ENCODE measurements at regions not wholly inside any gene's neighbourhood (a gene's known extent, or its start where the extent isn't known, plus 50 kb on each side); places are given as distances from the start of the nearest gene placed in this dataset.

DNA sequence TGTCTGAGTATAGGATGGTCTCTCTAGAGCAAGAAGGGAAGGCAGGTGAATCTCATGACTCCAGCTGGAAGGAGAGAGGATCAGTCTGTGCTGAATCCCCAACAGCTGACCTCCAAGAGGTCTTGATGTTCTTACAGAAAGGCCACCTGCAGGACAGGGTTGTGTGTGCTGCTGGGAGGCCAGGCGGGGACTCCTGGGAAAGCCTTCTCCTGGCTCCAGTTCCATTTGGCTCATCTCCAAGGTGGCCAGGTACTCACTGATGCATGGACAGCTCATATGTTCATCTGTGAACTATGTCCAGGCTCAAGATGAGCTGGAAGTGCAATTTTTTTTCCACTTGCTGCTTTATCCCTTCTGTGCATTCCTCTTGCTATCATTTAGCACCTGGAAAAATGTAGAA lies 730.2 kb upstream of the RBFOX1 start:
- 75% methylated on average over 1 of the region's 1 CpG; no CpG with 5 or more reads in 1 of the 2 donors for WGBS, 2 donors
- ATAC-seq (ENCODE audit: low FRiP score in 2 of 2) (no peak), DNase-seq (no peak)
- Histone ChIP-seq H3K9me3 (no peaks in the 10 kb centered on the region), H3K36me3 (no peaks in the 10 kb centered on the region), H3K27ac (no peak overlapping the region), H3K4me1 (no peaks in the 10 kb centered on the region), H3K27me3 (no peaks in the 10 kb centered on the region), H3K4me3 (no peak overlapping the region)
- no peak for TF ChIP-seq POLR2AphosphoS5 (IDR thresholded peaks at IDR 0.05)
- TF ChIP-seq EP300 (IDR thresholded peaks at IDR 0.05), result no peak
- TF ChIP-seq POLR2A (IDR thresholded peaks at IDR 0.05), result no peak
- TF ChIP-seq, protein P1, sequence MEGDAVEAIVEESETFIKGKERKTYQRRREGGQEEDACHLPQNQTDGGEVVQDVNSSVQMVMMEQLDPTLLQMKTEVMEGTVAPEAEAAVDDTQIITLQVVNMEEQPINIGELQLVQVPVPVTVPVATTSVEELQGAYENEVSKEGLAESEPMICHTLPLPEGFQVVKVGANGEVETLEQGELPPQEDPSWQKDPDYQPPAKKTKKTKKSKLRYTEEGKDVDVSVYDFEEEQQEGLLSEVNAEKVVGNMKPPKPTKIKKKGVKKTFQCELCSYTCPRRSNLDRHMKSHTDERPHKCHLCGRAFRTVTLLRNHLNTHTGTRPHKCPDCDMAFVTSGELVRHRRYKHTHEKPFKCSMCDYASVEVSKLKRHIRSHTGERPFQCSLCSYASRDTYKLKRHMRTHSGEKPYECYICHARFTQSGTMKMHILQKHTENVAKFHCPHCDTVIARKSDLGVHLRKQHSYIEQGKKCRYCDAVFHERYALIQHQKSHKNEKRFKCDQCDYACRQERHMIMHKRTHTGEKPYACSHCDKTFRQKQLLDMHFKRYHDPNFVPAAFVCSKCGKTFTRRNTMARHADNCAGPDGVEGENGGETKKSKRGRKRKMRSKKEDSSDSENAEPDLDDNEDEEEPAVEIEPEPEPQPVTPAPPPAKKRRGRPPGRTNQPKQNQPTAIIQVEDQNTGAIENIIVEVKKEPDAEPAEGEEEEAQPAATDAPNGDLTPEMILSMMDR (IDR thresholded peaks at IDR 0.05), result no peak

DNA sequence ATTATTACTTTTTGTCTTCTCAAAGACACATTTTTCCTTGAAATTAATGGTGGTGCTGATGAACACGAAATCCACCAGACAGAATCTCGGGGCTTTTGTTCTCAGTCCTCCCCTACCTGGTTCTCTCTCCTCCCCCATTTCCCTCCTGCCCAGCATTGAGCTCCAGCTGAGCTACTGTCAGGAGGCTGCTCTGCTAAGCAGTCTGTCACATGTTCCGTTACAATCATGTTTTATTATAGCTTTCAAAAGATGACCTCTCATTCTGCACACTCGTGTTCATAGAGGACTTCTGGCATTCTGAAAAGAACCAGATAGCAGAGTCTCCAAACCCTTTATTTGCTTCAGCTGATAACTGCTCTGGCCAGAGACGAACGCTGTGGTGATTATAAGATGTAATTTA lies 732.5 kb upstream of the RBFOX1 start:
- no peaks in the 10 kb centered on the region for H3K36me3 ChIP-seq
- TF ChIP-seq POLR2AphosphoS5 (IDR thresholded peaks at IDR 0.05) (no peak), POLR2A (IDR thresholded peaks at IDR 0.05) (no peak), EP300 (IDR thresholded peaks at IDR 0.05) (no peak)
- TF ChIP-seq, protein P1 (IDR thresholded peaks at IDR 0.05), result no peak
- 48 to 58% methylated on average over 6 of the region's 6 CpGs for WGBS, 2 donors
- no peak for ATAC-seq (ENCODE audit: low FRiP score in 2 of 2)
- no peak overlapping the region for H3K27ac ChIP-seq
- H3K4me3 ChIP-seq, result no peak overlapping the region
- H3K9me3 ChIP-seq, result no peaks in the 10 kb centered on the region
- DNase-seq, result no peak
- no peaks in the 10 kb centered on the region for H3K27me3 ChIP-seq
- no peaks in the 10 kb centered on the region for H3K4me1 ChIP-seq

DNA sequence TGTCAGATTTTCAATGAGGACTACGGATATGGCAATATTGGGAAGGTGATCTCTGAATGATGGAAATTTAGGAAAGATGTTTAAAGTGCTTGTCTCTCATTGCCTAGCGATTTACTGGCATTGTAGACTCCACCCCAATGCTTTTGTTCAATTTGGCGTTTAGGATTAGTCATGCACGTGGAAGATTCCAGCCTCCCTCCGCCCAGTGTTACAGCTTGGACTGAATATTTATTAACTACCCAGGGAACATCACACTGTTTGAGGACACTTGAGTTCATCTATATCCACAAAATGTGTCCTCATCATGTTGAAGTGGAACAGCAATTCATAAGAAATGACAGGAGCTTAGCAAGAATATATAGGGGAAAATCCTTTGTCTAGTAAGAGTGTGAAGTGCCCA lies 738.8 kb upstream of the RBFOX1 start:
- no peak for ATAC-seq (ENCODE audit: low FRiP score in 2 of 2)
- TF ChIP-seq, protein P1 (IDR thresholded peaks at IDR 0.05), result no peak
- TF ChIP-seq POLR2A (IDR thresholded peaks at IDR 0.05) (no peak), POLR2AphosphoS5 (IDR thresholded peaks at IDR 0.05) (no peak), EP300 (IDR thresholded peaks at IDR 0.05) (no peak)
- 75 to 76% methylated on average over 5 of the region's 5 CpGs for WGBS, 2 donors
- no peak overlapping the region for H3K27ac ChIP-seq
- no peaks in the 10 kb centered on the region for H3K9me3 ChIP-seq
- H3K27me3 ChIP-seq, result no peaks in the 10 kb centered on the region
- no peaks in the 10 kb centered on the region for H3K4me1 ChIP-seq
- DNase-seq, result no peak
- no peak overlapping the region for H3K4me3 ChIP-seq
- no peaks in the 10 kb centered on the region for H3K36me3 ChIP-seq

DNA sequence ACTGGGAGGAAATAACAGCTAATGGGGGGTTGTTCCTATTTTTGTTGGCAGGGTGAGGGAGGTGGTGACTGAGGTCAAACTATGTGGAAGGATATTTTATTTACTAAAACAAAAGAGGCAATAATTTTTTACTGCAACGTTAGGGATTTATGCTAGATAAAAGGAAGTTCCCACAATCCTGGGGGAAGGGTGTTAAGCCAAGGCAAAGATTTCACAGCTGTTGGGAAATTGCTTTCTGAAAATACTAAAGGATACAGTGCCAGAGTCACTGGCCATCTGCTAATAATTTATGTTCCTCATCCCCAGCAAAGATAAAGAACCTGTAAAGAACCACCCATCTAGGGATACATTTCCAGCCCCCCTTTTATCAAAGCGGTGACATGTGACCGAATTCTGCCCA lies 756.0 kb upstream of the RBFOX1 start:
- DNase-seq (no peak), ATAC-seq (ENCODE audit: low FRiP score in 2 of 2) (no peak)
- Histone ChIP-seq H3K4me1 (no peaks in the 10 kb centered on the region), H3K27ac (no peak overlapping the region), H3K27me3 (peaks cover 0 to 3% (median 0%) of the 10 kb centered on the region in 4 donors), H3K9me3 (no peaks in the 10 kb centered on the region), H3K36me3 (no peaks in the 10 kb centered on the region), H3K4me3 (no peak overlapping the region)
- TF ChIP-seq EP300 (IDR thresholded peaks at IDR 0.05), result no peak
- no peak for TF ChIP-seq POLR2A (IDR thresholded peaks at IDR 0.05)
- no peak for TF ChIP-seq POLR2AphosphoS5 (IDR thresholded peaks at IDR 0.05)
- TF ChIP-seq, protein P1 (IDR thresholded peaks at IDR 0.05), result no peak
- WGBS, 2 donors, result 60 to 61% methylated on average over 3 of the region's 3 CpGs

DNA sequence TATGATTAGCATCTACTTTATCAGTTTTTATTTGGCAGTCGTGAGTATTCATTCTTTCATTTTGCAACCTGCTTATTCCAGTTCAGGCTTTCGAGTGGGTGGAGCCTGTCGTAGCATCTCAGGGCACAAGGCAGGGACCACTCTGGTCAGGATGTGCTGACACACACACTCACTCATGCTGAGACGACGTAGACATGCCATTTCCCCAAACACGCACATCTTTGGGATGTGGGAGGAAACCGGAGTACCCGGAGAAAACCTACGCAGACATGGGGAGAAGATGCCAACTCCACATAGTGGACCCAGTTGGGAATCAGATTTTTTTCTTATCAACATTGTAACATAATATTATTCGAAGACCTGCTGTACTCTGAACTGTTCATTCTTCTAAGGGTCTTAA lies 756.5 kb upstream of the RBFOX1 start:
- H3K27me3 ChIP-seq, result peaks cover 0 to 3% (median 0%) of the 10 kb centered on the region in 4 donors
- WGBS, 2 donors, result 80 to 81% methylated on average over 10 of the region's 10 CpGs
- no peaks in the 10 kb centered on the region for H3K9me3 ChIP-seq
- no peaks in the 10 kb centered on the region for H3K4me1 ChIP-seq
- H3K4me3 ChIP-seq, result no peak overlapping the region
- ATAC-seq (ENCODE audit: low FRiP score in 2 of 2) (no peak), DNase-seq (no peak)
- H3K27ac ChIP-seq, result no peak overlapping the region
- TF ChIP-seq EP300 (IDR thresholded peaks at IDR 0.05), result no peak
- TF ChIP-seq, protein P1 (IDR thresholded peaks at IDR 0.05), result no peak
- no peak for TF ChIP-seq POLR2AphosphoS5 (IDR thresholded peaks at IDR 0.05)
- TF ChIP-seq POLR2A (IDR thresholded peaks at IDR 0.05), result no peak
- H3K36me3 ChIP-seq, result no peaks in the 10 kb centered on the region
